Ovary (tissue), 3 donors: ENCODE measurements at regions not wholly inside any gene's neighbourhood (a gene's known extent, or its start where the extent isn't known, plus 50 kb on each side); places are given as distances from the start of the nearest gene placed in this dataset.

Source experiments
- EP300 ChIP-seq: sonication (generic); formaldehyde crosslinking; IDR thresholded peaks from one replicate; pipeline ENCODE4 v1.6.1; 2017; ENCODE audit warnings: antibody characterized with exemption
- POLR2A ChIP-seq: fragments of 450-650 bp; IDR thresholded peaks from one replicate; pipeline ENCODE4 v1.6.1; 2017; ENCODE audit warnings: antibody characterized with exemption, mild to moderate bottlenecking, moderate library complexity
- TF ChIP-seq, protein P1 (sequence below), 3 donors: fragments of 450-650 bp in 2 of 3; fragments of 200-600 bp in 1 of 3; IDR thresholded peaks; one replicate each; pipeline versions ENCODE4 v1.5.1 to v1.8.0; 2016 to 2022; ENCODE audit warnings: antibody characterized with exemption in 3 of 3, mild to moderate bottlenecking in 1 of 3
- donor health status: DM: no; HTN: no; CAD: no.

DNA sequence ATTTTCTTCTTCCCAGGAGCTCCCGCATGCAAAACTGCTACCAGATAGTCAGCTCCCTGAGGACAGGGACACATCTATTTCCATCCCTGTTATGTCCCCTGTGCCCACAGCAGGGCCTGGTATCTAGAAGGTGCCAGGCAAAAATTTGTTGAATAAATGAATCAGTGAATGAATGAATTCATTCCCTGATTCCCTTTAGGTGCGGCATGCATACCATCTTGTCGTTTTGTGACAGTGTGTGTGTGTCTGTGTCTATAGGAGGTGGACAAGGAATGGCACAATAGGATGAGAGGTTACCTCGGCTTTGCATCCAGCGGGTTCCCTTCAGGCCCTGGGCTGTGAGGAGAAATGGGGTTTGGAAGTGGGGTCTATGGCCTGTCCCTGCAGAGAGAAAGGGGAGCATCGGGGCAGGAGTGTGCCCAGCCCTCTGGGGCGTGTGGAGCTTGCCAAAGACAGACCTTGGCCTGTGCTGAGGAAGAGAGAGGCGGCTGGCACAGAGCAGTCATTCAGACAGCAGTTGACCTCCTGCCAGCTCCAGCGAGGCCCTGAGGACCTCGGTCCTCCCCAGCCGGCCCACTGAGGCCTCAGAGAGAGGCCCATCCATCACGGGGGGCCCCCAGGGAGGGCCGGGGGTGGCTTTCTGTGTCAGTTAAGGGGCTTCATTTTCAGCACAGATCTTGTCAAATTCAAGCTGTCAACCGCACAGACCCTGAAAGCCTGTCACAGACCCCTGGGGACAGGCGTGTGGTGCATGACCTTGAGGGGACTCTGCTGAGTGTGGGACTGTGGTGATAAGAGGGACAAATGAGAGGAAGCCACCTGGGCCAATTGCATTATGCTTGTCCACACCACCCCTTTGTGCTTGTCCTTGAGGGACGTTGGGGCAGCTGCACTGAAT is 125.9 kb upstream of the CXCR4 start:
- TF ChIP-seq, protein P1, sequence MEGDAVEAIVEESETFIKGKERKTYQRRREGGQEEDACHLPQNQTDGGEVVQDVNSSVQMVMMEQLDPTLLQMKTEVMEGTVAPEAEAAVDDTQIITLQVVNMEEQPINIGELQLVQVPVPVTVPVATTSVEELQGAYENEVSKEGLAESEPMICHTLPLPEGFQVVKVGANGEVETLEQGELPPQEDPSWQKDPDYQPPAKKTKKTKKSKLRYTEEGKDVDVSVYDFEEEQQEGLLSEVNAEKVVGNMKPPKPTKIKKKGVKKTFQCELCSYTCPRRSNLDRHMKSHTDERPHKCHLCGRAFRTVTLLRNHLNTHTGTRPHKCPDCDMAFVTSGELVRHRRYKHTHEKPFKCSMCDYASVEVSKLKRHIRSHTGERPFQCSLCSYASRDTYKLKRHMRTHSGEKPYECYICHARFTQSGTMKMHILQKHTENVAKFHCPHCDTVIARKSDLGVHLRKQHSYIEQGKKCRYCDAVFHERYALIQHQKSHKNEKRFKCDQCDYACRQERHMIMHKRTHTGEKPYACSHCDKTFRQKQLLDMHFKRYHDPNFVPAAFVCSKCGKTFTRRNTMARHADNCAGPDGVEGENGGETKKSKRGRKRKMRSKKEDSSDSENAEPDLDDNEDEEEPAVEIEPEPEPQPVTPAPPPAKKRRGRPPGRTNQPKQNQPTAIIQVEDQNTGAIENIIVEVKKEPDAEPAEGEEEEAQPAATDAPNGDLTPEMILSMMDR (IDR thresholded peaks at IDR 0.05): no peak
- TF ChIP-seq POLR2A (no peak), EP300 (no peak)
